GM12874 (cell line): ENCODE measurements at regions not wholly inside any gene's neighbourhood (a gene's known extent, or its start where the extent isn't known, plus 50 kb on each side); places are given as distances from the start of the nearest gene placed in this dataset.

Experiments used
- TF ChIP-seq, protein P1 (sequence below): IDR thresholded peaks from 2 replicates; pipeline ENCODE4 v1.5.1; 2011; ENCODE audit warnings: low read depth, mild to moderate bottlenecking, control low read depth, low read length, moderate library complexity; ENCODE audit not compliant: insufficient read depth

DNA sequence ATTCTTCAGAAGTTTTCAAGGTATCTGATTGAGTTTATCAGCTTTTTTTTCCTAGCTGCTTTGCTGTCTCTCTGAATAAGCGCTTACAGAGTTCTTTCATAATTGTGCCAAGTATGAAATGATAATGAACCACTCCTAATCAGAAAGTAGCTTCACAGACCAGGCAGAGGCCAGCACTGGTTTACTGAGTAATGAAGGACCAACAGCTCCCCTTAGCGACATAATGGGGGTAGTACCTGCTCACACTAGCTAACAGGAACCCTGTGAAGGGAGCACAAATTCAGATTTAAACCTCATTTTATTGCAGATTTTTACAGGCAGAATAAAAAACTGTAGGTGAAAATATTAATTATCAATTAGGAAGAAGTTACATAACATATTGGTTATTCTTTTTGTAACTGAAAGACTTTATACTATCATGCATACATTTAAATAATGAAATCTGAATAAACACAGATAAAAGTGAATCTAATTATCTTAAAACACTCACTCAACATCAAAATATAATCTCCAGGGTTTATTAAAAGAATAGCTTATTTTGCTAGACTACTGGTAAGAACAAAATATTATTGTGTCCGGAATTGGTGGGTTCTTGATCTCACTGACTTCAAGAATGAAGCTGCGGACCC, 53.7 kb upstream of the LRRC30 start:
- TF ChIP-seq, protein P1, sequence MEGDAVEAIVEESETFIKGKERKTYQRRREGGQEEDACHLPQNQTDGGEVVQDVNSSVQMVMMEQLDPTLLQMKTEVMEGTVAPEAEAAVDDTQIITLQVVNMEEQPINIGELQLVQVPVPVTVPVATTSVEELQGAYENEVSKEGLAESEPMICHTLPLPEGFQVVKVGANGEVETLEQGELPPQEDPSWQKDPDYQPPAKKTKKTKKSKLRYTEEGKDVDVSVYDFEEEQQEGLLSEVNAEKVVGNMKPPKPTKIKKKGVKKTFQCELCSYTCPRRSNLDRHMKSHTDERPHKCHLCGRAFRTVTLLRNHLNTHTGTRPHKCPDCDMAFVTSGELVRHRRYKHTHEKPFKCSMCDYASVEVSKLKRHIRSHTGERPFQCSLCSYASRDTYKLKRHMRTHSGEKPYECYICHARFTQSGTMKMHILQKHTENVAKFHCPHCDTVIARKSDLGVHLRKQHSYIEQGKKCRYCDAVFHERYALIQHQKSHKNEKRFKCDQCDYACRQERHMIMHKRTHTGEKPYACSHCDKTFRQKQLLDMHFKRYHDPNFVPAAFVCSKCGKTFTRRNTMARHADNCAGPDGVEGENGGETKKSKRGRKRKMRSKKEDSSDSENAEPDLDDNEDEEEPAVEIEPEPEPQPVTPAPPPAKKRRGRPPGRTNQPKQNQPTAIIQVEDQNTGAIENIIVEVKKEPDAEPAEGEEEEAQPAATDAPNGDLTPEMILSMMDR: peak; percentile 32; the same call in 1 of the 2 replicates

- TF ChIP-seq, protein P1: no peak
Observed at GRCh38 chr18:7174344-7175095, 56.4 kb upstream of the LRRC30 start.

DNA sequence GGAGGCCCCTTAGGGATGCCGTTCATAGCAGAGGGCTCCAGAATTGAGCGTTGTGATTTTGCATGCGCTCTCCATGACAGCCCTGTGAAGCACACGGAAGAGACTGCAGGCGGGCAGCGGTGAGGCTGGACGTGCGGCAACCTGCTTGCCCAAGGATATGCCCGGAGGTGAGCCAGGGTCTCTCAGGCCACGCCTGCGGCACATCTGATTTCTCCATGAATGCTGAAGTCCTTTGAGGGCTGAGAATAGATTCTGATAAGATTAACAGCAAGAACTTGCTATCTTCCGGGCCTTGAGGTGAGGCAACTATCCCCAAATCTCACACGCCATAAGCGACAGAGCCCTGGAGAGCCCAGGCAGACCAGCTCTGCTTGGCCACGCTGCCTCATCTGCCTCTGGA, 55.6 kb upstream of the LAMA1 start:
- TF ChIP-seq, protein P1: no peak

DNA sequence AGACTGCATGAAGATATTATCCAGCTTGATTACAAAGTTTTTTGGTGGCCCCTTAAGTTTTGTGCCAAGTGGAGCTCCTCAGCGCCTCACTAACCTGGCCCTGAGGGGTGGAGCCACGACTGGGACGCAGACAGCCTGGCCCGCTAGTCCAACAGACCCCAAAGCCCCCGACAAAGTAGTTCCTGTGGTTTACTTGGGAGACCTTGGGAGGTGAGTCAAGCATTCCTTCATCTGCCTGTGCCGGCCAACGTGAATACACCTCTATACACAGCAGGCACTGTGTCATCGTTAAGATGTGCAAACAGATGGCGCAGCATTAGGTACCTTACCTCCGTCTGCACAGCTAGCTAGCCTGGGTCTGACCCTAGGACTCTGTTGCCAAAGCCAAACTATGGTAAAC, 55.0 kb upstream of the LAMA1 start:
- TF ChIP-seq, protein P1: no peak

GRCh38 chr18:7170292-7170691, 52.7 kb upstream of the LAMA1 start:
- TF ChIP-seq, protein P1: no peak

GRCh38 chr18:7169601-7170000, 52.0 kb upstream of the LAMA1 start:
- TF ChIP-seq, protein P1: no peak

- TF ChIP-seq, protein P1: no peak
Observed at GRCh38 chr18:7168408-7168807, 50.8 kb upstream of the LAMA1 start.
